Tibial nerve (tissue), 3 donors: ENCODE measurements at regions not wholly inside any gene's neighbourhood (a gene's known extent, or its start where the extent isn't known, plus 50 kb on each side); places are given as distances from the start of the nearest gene placed in this dataset.

Experiments
- CTCF ChIP-seq, 5 experiments: fragments of 200-600 bp in 3 of 5; fragments of 450-650 bp in 2 of 5; sonication (generic) in 3 of 5; IDR thresholded peaks; one replicate each; pipeline ENCODE4 v1.5.1; 2016 to 2019; ENCODE audit warnings: antibody characterized with exemption in 5 of 5, mild to moderate bottlenecking in 3 of 5, moderate library complexity in 2 of 5
- POLR2A ChIP-seq, 2 donors: fragments of 450-650 bp; IDR thresholded peaks; one replicate each; pipeline ENCODE4 v1.6.1; 2017; ENCODE audit warnings: antibody characterized with exemption in 2 of 2, mild to moderate bottlenecking in 2 of 2, moderate library complexity in 2 of 2

- TF ChIP-seq CTCF (IDR thresholded peaks at IDR 0.05) (no peak), POLR2A (IDR thresholded peaks at IDR 0.05) (no peak)
Measured at GRCh38 chr2:192539306-192539705, 344.6 kb upstream of the TMEFF2 start.
